LNCAP (cell line): ENCODE measurements at regions not wholly inside any gene's neighbourhood (a gene's known extent, or its start where the extent isn't known, plus 50 kb on each side); places are given as distances from the start of the nearest gene placed in this dataset.

Experiments used
- TF ChIP-seq, protein P1 (sequence below): fragments of 450-650 bp; IDR thresholded peaks from 2 replicates; pipeline ENCODE4 v1.5.1; 2017; ENCODE audit warnings: mild to moderate bottlenecking

DNA sequence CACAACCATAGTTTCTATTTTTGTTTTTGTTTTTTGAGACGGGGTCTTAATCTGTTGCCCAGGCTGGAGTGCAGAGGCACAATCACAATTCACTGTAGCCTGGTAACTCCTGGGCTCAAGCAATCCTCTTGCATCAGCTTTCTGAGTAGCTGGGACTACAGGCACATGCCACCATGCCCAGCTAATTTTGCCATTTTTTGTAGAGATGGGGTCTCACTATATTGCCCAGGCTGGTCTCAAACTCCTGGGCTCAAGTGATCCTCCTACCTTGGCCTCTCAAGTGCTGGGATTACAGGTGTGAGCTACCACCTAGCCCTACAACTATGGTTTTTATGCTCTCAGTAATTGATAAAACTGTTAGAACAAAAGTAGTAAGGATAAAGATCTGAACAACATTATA is 147.5 kb upstream of the SHB start:
- TF ChIP-seq, protein P1, sequence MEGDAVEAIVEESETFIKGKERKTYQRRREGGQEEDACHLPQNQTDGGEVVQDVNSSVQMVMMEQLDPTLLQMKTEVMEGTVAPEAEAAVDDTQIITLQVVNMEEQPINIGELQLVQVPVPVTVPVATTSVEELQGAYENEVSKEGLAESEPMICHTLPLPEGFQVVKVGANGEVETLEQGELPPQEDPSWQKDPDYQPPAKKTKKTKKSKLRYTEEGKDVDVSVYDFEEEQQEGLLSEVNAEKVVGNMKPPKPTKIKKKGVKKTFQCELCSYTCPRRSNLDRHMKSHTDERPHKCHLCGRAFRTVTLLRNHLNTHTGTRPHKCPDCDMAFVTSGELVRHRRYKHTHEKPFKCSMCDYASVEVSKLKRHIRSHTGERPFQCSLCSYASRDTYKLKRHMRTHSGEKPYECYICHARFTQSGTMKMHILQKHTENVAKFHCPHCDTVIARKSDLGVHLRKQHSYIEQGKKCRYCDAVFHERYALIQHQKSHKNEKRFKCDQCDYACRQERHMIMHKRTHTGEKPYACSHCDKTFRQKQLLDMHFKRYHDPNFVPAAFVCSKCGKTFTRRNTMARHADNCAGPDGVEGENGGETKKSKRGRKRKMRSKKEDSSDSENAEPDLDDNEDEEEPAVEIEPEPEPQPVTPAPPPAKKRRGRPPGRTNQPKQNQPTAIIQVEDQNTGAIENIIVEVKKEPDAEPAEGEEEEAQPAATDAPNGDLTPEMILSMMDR = no peak

DNA sequence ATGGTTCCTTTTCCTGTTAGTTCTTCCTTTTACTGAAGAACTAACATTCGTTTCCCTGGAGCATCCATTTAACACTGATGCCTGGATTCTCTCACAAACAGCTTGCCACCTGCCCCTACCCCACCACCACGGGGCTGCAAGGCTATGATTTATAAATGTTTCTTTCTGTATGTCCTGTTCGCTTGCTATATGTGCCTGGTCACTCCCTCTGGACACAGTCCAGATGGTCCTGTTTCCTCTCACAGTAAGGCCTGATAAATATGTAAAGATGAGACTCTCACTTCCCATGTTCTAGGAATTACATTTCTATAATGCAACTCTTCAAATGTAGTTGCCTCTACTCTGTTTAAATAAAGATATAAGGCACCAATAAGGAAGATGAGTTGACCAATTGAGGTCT is 146.4 kb upstream of the SHB start:
- TF ChIP-seq, protein P1 = no peak

- TF ChIP-seq, protein P1 = no peak
These were observed 145.4 kb upstream of the SHB start for GRCh38 chr9:38214432-38214831.

DNA sequence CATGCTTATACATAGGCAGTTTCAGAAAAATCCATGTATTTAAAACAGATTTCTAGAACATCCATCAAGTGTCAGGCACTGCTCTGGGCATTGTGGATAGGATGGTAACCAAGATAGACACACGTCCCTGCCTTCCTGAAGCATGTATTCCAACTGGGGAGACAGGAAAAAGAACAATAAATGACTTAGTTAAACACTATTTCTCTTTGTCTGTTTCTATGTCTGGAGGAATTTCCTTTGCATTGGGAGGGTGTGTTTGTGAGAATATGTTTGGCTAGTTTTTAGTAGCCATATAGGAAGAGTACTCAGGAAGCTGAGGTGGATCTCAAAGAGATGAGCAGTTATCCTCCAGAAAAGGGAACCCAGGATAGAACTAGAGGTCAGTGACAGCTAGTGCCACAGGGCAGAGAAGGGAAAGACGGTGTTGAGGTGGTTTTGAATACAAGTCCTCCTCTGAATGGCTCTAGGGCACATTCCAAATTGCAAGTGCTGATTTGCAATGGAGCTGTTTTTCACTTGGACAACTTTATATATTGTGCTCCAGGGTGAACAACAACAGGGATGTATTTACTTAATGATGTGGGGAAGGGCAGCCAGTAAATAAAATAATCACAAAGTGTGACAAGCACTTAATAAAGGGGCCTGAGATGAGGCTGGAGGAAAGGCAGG is 144.7 kb upstream of the SHB start:
- TF ChIP-seq, protein P1 = no peak

DNA sequence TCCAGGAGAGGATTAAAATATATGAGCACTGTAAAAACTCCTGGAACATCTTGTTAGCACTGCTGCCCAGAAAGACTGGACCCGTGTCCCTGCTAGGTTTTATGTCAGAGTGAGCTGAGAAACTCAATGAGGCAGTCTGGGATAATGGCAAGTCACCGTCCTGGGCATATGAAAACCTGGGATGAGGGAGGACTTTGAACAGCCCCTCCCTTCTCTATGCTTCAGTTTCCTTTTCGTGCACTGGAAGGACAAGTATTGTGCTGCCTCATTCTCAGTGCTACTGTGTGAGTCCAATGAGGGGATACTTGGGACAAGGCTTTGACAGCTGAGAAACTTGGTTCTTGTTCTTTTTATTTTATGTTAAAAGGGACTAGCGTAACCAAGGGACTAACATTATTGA is 143.0 kb upstream of the SHB start:
- TF ChIP-seq, protein P1 = no peak

- TF ChIP-seq, protein P1 = no peak
These were observed 142.0 kb upstream of the SHB start for GRCh38 chr9:38211002-38211401.

DNA sequence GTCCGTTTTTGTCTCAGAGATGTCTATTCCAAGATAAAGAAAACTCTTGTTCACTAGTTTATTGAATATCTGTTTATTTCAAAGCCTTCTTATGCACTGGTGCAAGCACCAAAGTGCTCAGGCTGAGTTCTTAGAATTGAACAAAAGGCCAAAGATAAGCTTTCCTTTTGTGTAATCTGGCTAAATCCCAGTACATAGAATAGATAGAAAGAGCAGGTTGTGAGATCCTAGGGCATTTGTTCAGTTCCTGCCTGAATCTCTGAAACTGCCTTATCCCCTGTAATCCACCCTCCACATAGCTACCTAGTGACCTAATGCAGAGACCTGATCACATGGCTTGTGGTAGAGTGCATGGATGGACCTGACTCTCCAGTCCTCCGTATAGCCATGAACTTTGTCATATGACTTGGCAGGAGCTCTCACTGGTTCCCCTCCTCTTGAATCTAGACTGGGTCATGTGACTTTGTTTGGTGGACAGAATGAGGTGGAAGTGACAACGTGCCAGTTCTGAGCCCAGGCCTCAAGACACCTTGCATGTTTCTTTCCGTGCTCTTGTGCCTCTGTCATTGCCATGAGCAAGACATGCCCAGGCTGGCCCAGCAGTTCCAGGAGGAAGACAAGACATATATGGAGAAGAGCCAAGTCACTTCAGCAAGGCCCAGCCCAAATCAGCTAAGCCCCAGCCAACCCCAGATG is 139.3 kb upstream of the SHB start:
- TF ChIP-seq, protein P1 = no peak
